8988T (cell line): ENCODE measurements at regions not wholly inside any gene's neighbourhood (a gene's known extent, or its start where the extent isn't known, plus 50 kb on each side); places are given as distances from the start of the nearest gene placed in this dataset.
"Not testable (repeated sequence)": the region's sequence is repeated elsewhere in the genome, so short reads cannot be mapped to it uniquely, and the experiment has no call there.

ENCODE experiments used
- DNase-seq: peaks from one replicate; pipeline ENCODE4 v3.0.0; 2011

- no peak for DNase-seq
Measured at GRCh38 chr11:96708219-96708878, 318.5 kb downstream of the JRKL start.

DNA sequence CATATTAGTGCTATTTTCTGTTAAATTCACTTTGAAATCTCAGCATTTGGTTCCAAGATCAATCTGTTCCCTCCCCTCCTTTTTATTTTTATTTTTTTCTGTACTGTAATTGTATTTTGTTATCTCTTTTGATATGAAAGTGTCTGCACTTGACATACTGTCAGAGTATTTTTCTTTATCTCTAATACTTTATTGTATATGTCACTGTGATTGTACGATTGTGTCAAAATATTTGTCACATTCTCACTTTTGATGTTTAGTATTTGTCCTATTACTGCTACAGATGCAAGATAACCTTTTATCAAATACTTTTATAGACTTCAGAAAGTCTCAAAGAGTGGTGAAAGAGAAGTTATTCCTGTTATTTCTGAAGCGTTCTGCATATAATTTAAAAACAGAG, 323.5 kb downstream of the JRKL start:
- no peak for DNase-seq

DNA sequence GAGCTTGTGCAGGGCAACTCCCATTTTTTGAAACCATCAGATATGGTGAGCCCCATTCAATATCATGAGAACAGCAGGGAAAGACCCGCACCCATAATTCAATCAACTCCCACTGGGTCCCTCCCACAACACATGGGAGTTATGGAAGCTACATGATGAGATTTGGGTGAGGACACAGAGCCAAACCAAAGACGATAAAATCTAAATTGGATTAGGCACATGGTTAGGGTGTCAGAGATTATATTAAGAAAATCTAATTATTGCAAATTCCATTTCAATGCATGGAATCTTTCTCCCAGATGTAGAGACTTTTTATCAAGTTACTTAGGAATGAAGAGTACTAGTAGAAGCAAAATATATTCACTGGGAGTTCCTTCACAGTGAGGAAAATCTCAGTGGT, 324.9 kb downstream of the JRKL start:
- no peak for DNase-seq

GRCh38 chr11:96715208-96715607, 325.4 kb downstream of the JRKL start:
- DNase-seq: no peak

DNA sequence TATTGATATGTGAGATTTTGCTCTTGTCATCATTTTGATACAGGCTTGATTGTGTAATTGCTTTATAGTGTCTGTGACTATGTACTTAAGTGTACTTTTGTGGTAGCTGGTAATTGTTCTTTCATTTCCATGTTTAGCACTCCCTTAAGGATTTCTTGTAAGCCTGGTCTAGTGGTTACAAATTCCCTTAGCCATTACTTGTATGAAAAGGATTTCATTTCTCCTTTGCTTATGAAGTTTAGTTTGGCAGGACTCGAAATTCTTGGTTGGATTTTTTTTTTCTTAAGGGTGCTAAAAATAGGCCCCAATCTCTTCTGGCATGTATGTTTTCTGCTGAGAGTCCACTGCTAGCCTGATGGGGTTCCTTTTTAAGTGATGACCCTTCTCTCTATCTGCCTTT, 346.8 kb downstream of the JRKL start:
- no peak for DNase-seq

- no peak for DNase-seq
Measured at GRCh38 chr11:96738311-96738710, 348.5 kb downstream of the JRKL start.

- DNase-seq: no peak
Measured at GRCh38 chr11:96741068-96741467, 351.3 kb downstream of the JRKL start.

- DNase-seq: no peak
Measured at GRCh38 chr11:96744697-96745096, 354.9 kb downstream of the JRKL start.

DNA sequence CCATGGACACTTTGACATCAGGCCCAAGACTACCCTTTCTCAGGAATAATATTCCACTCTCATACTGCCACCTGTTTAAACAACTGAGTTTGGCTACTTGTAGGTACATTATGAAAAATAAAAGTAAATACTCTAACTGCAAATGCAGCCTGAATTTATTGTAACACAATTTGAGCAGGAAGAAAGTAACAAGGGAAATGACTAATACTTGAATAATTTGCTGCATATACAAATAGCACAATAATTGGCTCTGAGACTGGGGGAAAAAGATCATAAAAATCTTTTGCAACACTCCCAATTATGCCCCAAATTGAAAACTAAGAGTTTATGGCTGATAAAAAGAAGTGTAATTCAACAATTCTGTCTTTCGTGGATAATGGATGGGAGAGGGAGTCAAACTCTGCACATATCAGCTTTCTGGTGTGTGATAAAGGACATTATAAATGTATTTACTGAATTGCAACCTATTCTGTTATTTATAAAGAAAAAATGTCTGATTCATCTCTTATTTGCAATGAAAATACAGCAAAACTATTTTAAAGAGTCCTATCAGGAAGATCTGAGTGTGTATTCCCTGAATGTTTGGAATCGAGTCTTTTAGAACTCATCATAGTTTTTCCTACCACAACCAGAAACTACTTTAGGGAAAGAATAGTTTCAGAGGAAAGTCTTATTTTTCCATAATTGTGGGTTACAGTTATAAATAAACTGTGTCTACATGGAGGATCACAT, 359.0 kb downstream of the JRKL start:
- no peak for DNase-seq

DNA sequence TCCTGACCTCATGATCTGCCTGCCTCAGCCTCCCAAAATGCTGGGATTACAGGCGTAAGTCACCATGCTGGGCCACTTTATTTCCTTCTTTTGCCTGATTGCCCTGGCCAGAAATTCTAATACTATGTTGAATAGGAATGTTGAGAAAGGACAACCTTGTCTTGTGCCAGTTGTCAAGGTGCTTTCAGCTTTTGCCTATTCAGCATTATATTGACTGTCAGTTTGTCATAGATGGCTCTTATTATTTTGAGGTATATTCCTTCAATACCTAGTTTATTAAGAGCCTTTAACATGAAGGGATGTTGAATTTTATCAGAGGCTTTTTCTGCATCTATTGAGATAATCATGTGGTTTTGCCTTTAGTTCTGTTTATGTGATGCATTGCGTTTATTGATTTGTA, 362.0 kb downstream of the JRKL start:
- DNase-seq: not testable (repeated sequence)

- no peak for DNase-seq
Measured at GRCh38 chr11:96752221-96752620, 362.4 kb downstream of the JRKL start.

GRCh38 chr11:96753997-96754396, 364.2 kb downstream of the JRKL start:
- no peak for DNase-seq

DNA sequence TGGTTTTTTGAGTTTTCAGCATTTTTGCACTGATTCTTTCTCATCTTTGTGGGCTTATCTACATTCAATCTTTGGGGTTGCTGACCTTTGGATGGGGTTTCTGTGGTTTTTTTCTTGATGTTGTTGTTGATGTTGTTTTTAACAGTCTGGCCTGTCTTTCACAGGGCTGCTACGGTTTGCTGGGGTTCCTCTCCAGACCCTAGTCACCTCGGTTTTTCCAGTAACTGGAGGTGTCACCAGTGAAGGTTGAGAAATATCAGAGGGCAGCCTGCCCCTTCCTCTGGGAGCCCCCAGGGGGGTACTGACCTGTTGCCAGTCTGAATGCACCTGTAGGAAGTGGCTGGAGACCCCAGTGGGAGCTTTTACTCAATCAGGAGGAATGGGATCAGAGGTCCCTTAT, 365.4 kb downstream of the JRKL start:
- no peak for DNase-seq

- no peak for DNase-seq
Measured at GRCh38 chr11:96755752-96756151, 365.9 kb downstream of the JRKL start.

DNA sequence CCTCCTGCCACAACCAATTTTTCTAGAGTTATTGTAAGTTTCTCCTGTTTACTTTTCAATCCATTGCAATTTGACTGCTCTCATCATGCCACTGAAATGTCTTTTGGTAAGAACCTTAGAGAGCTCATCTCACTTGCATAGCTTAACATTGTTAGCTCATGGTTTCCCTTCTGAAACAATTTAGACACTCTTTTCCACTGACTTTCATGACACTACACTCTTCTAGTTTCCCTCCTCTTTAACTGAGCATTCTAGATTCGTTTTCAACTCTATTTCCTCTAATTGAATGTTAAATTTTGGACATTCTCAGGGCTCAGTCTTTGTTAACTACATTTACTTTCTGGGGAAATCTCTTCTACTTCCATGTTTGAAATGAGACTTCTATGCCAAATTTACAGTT, 369.1 kb downstream of the JRKL start:
- DNase-seq: no peak

GRCh38 chr11:96760306-96760705, 370.5 kb downstream of the JRKL start:
- no peak for DNase-seq

DNA sequence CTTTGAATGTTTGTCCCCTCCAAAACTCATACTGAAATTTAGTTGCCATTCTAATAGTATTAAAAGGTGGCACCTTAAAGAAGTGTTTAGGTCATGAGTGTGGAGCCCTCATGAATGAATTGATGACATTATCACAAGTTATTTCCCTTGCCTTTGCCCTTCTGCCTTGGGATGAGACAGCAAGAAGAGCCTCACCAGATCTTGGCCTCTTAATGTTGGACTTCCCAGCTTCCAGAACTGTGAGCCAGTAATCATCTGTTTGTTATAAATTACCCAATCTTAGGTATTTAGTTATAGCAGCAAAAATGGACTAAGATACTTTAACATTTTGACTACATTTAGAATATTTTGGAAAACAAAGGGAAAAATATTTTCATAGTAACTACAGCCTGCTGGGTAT, 371.0 kb downstream of the JRKL start:
- no peak for DNase-seq

DNA sequence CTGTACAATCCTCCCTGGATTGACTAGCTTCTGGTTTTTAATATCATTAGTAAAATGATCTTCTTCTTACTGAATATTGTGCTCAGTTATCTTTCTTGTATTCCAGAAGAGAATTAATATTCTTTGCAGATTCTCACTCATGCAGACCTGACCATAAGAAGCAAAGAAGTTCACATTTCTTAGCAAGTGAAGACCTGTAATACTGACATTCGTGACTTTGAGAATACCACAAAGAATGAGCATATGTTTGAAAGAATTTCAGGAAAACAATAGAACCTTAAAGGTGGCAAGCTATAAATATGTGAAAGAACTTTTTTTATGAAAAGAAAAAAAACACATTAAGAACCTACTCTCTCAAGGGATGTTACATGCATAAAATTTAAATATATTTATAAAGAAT, 371.6 kb downstream of the JRKL start:
- no peak for DNase-seq

GRCh38 chr11:96763244-96763643, 373.4 kb downstream of the JRKL start:
- no peak for DNase-seq

DNA sequence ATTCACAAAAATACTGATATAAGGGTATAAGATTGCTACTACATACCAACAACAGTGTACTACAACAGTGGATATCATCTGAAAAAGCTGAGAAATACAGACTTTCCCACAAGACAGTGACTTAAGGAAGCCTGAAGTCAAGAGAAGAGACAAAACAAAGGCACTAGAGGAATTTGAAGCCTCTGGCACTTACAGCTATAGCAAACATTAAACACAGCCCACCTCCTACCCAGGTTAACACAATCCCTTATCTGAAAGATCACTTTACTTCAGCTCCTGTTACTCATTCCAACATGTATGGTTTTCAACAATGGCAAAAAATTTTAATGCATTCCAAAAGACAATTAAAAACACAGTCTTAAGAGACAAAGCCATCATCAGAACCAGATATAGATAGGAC, 388.5 kb downstream of the JRKL start:
- DNase-seq: no peak

GRCh38 chr11:96779030-96779429, 389.2 kb downstream of the JRKL start:
- no peak for DNase-seq

DNA sequence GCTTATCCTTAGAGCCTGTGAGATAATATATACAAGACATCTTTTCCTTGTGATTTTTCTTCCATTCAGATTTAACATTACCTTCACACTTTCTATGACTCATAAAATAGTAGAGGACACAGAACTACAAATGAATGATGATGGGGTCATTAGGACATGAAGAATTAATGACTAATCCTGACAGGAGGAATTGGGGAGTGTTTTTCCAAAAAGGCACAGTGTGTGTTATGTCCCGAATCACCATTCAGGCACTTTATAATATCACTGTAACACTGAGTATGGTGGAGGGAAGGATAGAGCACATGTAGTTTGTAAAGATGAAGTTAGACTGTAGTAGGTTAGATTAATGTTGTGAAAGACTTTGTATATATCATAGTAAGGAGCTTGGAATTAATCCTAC, 391.3 kb downstream of the JRKL start:
- no peak for DNase-seq

DNA sequence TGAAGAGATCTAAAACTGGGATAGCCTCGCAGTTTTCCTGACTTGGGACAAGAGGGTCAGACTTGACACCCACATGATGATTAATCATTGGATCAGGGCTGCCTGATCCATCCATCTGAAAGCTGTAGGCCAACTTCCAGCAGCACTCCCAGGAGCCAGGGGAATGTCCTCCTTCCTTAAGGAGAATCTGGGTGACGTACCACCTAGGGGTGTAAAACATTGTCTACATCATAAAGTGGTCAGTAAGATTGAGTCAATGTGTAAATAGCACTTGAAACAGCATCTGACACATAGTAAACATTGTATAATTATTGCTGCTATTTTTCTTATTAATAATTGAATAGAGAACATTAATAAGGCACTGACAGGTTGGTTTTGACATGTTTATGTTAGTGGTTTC, 392.8 kb downstream of the JRKL start:
- DNase-seq: no peak

GRCh38 chr11:96783311-96783710, 393.5 kb downstream of the JRKL start:
- no peak for DNase-seq

DNA sequence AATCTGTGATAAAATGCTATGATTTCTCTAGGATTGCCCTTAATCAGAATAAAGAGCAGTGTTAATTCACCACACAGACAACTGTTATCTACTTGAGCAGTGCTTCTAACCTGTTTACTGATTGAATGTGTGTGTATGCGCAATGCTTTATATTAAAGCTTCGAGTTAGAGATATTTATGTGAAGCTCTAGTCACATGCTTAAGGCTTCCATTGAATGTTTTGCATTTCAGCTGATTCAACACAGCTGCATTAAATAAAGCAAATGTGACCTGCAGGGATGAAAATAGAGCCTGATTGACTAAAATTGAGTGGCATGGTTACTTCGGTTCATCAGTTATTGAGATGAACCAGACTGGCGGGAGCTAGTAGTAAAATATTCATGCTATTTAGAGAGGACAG, 395.3 kb downstream of the JRKL start:
- no peak for DNase-seq
